H9 (cell line): ENCODE measurements at regions not wholly inside any gene's neighbourhood (a gene's known extent, or its start where the extent isn't known, plus 50 kb on each side); places are given as distances from the start of the nearest gene placed in this dataset.

ENCODE experiments used
- DNase-seq: peaks from one replicate; pipeline ENCODE4 v3.0.0-alpha.2; 2017
- H2AFZ ChIP-seq: one replicate; pipeline ENCODE4 v1.6.1; 2013; ENCODE audit warnings: mild to moderate bottlenecking, low read length, control low read depth, moderate library complexity
- H2AK5ac ChIP-seq: 2 replicates; pipeline ENCODE4 v1.6.1; 2013; ENCODE audit warnings: low read length, control low read depth, mixed read lengths; ENCODE audit not compliant: insufficient read length
- H2BK120ac ChIP-seq: one replicate; pipeline ENCODE4 v1.6.1; 2013; ENCODE audit warnings: low read depth, mild to moderate bottlenecking, low read length, control low read depth, inconsistent platforms; ENCODE audit not compliant: poor library complexity, severe bottlenecking
- H2BK12ac ChIP-seq: 2 replicates; pipeline ENCODE4 v1.6.1; 2013; ENCODE audit warnings: low read length, control low read depth, mixed read lengths, low read depth; ENCODE audit not compliant: insufficient read length
- H2BK15ac ChIP-seq: 2 replicates; pipeline ENCODE4 v1.6.1; 2013; ENCODE audit warnings: low read depth, low read length, control low read depth
- H2BK20ac ChIP-seq: one replicate; pipeline ENCODE4 v1.6.1; 2013; ENCODE audit warnings: low read depth, mild to moderate bottlenecking, low read length, control low read depth, inconsistent platforms; ENCODE audit not compliant: poor library complexity, severe bottlenecking
- H2BK5ac ChIP-seq: 2 replicates; pipeline ENCODE4 v1.6.1; 2013; ENCODE audit warnings: low read length, control low read depth, mixed read lengths; ENCODE audit not compliant: insufficient read length
- H3K14ac ChIP-seq: 2 replicates; pipeline ENCODE4 v1.6.1; 2013; ENCODE audit warnings: low read length, control low read depth; ENCODE audit not compliant: insufficient read depth
- H3K18ac ChIP-seq: 2 replicates; pipeline ENCODE4 v1.6.1; 2013; ENCODE audit warnings: low read depth, mild to moderate bottlenecking, mixed read lengths, low read length, control low read depth; ENCODE audit not compliant: insufficient read length
- H3K23ac ChIP-seq: 2 replicates; pipeline ENCODE4 v1.6.1; 2013; ENCODE audit warnings: low read length, control low read depth, mixed read lengths, low read depth; ENCODE audit not compliant: insufficient read length
- H3K23me2 ChIP-seq: 2 replicates; pipeline ENCODE4 v1.6.1; 2013; ENCODE audit warnings: low read depth, mild to moderate bottlenecking, mixed read lengths, low read length, control low read depth; ENCODE audit not compliant: insufficient read length, poor library complexity, severe bottlenecking
- H3K27ac ChIP-seq: 2 replicates; pipeline ENCODE4 v1.5.1; 2013; ENCODE audit warnings: low read length, control low read depth, mixed read lengths, low read depth; ENCODE audit not compliant: insufficient read length
- H3K27me3 ChIP-seq: 2 replicates; pipeline ENCODE4 v1.6.1; 2013; ENCODE audit warnings: low read length, control low read depth, inconsistent platforms; ENCODE audit not compliant: insufficient read depth
- H3K4ac ChIP-seq: 2 replicates; pipeline ENCODE4 v1.6.1; 2013; ENCODE audit warnings: low read depth, mild to moderate bottlenecking, control low read depth, inconsistent platforms, low read length, moderate library complexity
- H3K4me1 ChIP-seq: 2 replicates; pipeline ENCODE4 v1.6.1; 2013; ENCODE audit warnings: low read length, control low read depth, inconsistent platforms; ENCODE audit not compliant: insufficient read depth
- H3K4me2 ChIP-seq: 2 replicates; pipeline ENCODE4 v1.6.1; 2013; ENCODE audit warnings: low read length, control low read depth, mixed read lengths; ENCODE audit not compliant: insufficient read length, insufficient read depth
- H3K56ac ChIP-seq: 2 replicates; pipeline ENCODE4 v1.6.1; 2013; ENCODE audit warnings: low read depth, mild to moderate bottlenecking, mixed read lengths, low read length, control low read depth; ENCODE audit not compliant: insufficient read length
- H3K79me1 ChIP-seq: 2 replicates; pipeline ENCODE4 v1.6.1; 2013; ENCODE audit warnings: low read depth, mild to moderate bottlenecking, moderate library complexity, low read length, control low read depth, inconsistent platforms; ENCODE audit not compliant: insufficient read depth, poor library complexity, severe bottlenecking
- H3K79me2 ChIP-seq: 2 replicates; pipeline ENCODE4 v1.6.1; 2013; ENCODE audit warnings: low read length, control low read depth, inconsistent platforms; ENCODE audit not compliant: insufficient read depth
- H3K9ac ChIP-seq: 2 replicates; pipeline ENCODE4 v1.6.1; 2013; ENCODE audit warnings: low read length, control low read depth, mixed read lengths; ENCODE audit not compliant: insufficient read length; ENCODE audit errors: extremely low read depth
- H3K9me3 ChIP-seq: one replicate; pipeline ENCODE4 v1.6.1; 2013; ENCODE audit warnings: low read depth, low read length, inconsistent platforms; ENCODE audit not compliant: control insufficient read depth
- H3T11ph ChIP-seq: one replicate; pipeline ENCODE4 v1.6.1; 2013; ENCODE audit warnings: mild to moderate bottlenecking, low read length, control low read depth, inconsistent platforms
- H4K20me1 ChIP-seq: one replicate; pipeline ENCODE4 v1.6.1; 2013; ENCODE audit not compliant: control insufficient read depth, insufficient read length, insufficient read depth
- H4K5ac ChIP-seq: 2 replicates; pipeline ENCODE4 v1.6.1; 2013; ENCODE audit warnings: low read depth, mild to moderate bottlenecking, mixed read lengths, low read length, control low read depth; ENCODE audit not compliant: insufficient read length
- H4K8ac ChIP-seq: replicated peaks from 2 replicates; pipeline ENCODE4 v1.6.1; 2013; ENCODE audit warnings: low read length, control low read depth, mixed read lengths, low read depth; ENCODE audit not compliant: insufficient read length
- H4K91ac ChIP-seq: 2 replicates; pipeline ENCODE4 v1.6.1; 2013; ENCODE audit warnings: low read depth, mild to moderate bottlenecking, moderate library complexity, mixed read lengths, low read length, control low read depth; ENCODE audit not compliant: insufficient read length
- H3K27ac Mint-ChIP-seq, 3 experiments: 2 replicates in 2 of 3; 3 replicates in 1 of 3; pipeline ENCODE4 v1.8.0; 2020 to 2021; ENCODE audit warnings: mixed read lengths in 3 of 3, mild to moderate bottlenecking in 1 of 3, moderate library complexity in 1 of 3
- H3K27me3 Mint-ChIP-seq: 2 replicates; pipeline ENCODE4 v1.8.0; 2021; ENCODE audit warnings: low read depth, mild to moderate bottlenecking, moderate library complexity, mixed read lengths
- H3K36me3 Mint-ChIP-seq, 3 experiments: 2 replicates in 2 of 3; 3 replicates in 1 of 3; pipeline ENCODE4 v1.8.0; 2020 to 2021; ENCODE audit warnings: low read depth in 3 of 3, mixed read lengths in 3 of 3; ENCODE audit not compliant: insufficient read depth in 1 of 3
- H3K4me1 Mint-ChIP-seq, 2 experiments: 2 replicates each; pipeline ENCODE4 v1.8.0; 2020; ENCODE audit warnings: mixed read lengths in 2 of 2
- H3K4me3 Mint-ChIP-seq, 2 experiments: 2 replicates in 1 of 2; 3 replicates in 1 of 2; pipeline ENCODE4 v1.8.0; 2020 to 2021; ENCODE audit warnings: mild to moderate bottlenecking in 2 of 2, mixed read lengths in 2 of 2, moderate library complexity in 1 of 2
- H3K9me3 Mint-ChIP-seq, 2 experiments: 2 replicates in 1 of 2; 3 replicates in 1 of 2; pipeline ENCODE4 v1.8.0; 2020; ENCODE audit warnings: mild to moderate bottlenecking in 2 of 2, mixed read lengths in 2 of 2, moderate library complexity in 1 of 2
- CTCF ChIP-seq: fragments of 200-600 bp; sonication (generic); conservative IDR thresholded peaks from 3 replicates; pipeline ENCODE4 v1.8.0; 2021; ENCODE audit warnings: antibody characterized with exemption, mild to moderate bottlenecking
- WGBS: extraction: QIAGEN DNeasy Blood & Tissue Kit; methylation state at CpG from one replicate; pipeline ENCODE4 v1.1.7; 2013; ENCODE audit warnings: missing lambda C conversion rate, low lambda C conversion rate, mixed read lengths; ENCODE audit not compliant: insufficient read length; ENCODE audit errors: extremely low coverage; 5-methylcytosine and 5-hydroxymethylcytosine counted together

DNA sequence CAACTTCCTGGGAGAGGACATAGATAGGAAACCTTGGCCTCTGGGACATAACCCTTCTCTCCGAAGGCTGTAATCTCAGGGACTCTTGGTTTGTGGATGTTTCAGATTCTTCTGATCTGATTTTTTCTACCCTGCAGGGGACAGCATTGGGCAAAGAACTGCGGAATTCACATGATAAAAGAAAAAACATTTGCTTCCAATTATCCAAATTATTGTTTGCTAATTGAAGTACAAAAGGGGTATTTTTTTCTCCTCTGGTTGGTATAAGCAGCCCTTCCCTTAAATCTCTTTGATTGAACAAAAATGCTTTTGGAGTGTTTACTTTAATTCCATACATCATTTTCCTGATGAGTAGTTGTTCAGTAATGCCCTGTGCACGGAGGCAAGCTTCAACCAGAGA, 251.7 kb upstream of the IRX3 start:
- Histone ChIP-seq H3K56ac (no peak overlapping the region), H3K4me2 (no peak overlapping the region), H4K91ac (no peak overlapping the region), H2BK12ac (no peak overlapping the region), H2BK15ac (no peak overlapping the region), H3K14ac (no peak overlapping the region), H2BK20ac (no peak overlapping the region), H4K20me1 (no peaks in the 10 kb centered on the region), H4K5ac (no peak overlapping the region), H3K27ac (no peak overlapping the region), H3K9me3 (no peaks in the 10 kb centered on the region), H3K79me2 (no peaks in the 10 kb centered on the region), H2AFZ (no peak overlapping the region), H3T11ph (no peak overlapping the region), H3K27me3 (no peaks in the 10 kb centered on the region), H3K79me1 (no peaks in the 10 kb centered on the region), H2BK120ac (no peak overlapping the region), H3K23me2 (no peaks in the 10 kb centered on the region), H3K9ac (no peak overlapping the region), H2BK5ac (no peak overlapping the region), H3K18ac (no peak overlapping the region), H3K23ac (no peak overlapping the region), H3K4me1 (no peaks in the 10 kb centered on the region), H3K4ac (no peak overlapping the region), H2AK5ac (no peak overlapping the region), H4K8ac (no peak overlapping the region)
- Mint-ChIP-seq H3K27me3 (peaks cover 3% of the 10 kb centered on the region), H3K9me3 (peaks cover under 1 to 1% of the 10 kb centered on the region in 2 experiments; a peak in 2 of 5 replicates), H3K4me3 (no peak overlapping the region), H3K27ac (no peak overlapping the region), H3K4me1 (peaks cover 18% of the 10 kb centered on the region in 2 experiments), H3K36me3 (no peaks in the 10 kb centered on the region)
- no CpG with 5 or more reads among the region's 3 CpGs for WGBS
- peak; percentile 27; the same call in 2 of the 3 replicates for TF ChIP-seq CTCF
- no peak for DNase-seq
